ENCODE measurements at regions not wholly inside any gene's neighbourhood (a gene's known extent, or its start where the extent isn't known, plus 50 kb on each side); places are given as distances from the start of the nearest gene placed in this dataset.
"Not testable (repeated sequence)": the region's sequence is repeated elsewhere in the genome, so short reads cannot be mapped to it uniquely, and the experiment has no call there.

DNA sequence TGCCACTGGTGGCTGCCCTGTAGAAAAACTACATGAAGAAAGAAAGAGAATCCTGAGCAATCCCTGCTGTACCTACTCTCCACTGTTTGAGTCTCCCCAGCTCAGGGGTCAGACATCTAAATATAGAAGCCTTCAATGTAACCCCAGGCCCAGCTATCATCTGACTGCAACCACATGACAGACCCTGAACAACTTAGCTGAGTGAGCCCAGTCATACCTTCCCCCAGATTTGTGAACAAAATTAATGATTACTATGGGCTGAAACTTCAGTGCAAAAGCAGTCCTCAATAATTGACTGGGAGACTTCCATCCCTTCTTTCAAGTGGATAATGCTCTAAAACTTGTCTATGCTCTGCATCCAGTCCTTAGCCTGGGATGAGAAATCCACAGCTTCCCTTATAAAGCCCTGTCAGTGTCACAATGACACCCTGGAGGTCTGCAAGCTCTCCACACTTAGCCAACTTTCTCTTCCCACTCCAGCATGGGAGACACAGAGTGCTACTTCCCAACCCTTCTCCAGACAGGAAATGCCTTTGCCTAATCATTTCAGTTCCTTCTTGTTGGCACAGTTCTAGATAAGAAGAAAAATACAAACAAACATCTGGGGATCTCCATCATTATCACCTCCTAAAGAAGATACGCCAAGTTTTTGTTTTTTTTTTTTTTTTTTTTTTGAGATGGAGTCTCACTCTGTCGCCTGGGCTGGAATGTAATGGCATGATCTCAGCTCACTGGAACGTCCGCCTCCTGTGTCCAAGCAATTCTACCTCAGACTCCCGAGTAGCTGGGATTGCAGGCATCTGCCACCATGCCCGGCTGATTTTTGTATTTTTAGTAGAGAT lies 198.5 kb upstream of the GADL1 start:
- TF ChIP-seq, protein P1, sequence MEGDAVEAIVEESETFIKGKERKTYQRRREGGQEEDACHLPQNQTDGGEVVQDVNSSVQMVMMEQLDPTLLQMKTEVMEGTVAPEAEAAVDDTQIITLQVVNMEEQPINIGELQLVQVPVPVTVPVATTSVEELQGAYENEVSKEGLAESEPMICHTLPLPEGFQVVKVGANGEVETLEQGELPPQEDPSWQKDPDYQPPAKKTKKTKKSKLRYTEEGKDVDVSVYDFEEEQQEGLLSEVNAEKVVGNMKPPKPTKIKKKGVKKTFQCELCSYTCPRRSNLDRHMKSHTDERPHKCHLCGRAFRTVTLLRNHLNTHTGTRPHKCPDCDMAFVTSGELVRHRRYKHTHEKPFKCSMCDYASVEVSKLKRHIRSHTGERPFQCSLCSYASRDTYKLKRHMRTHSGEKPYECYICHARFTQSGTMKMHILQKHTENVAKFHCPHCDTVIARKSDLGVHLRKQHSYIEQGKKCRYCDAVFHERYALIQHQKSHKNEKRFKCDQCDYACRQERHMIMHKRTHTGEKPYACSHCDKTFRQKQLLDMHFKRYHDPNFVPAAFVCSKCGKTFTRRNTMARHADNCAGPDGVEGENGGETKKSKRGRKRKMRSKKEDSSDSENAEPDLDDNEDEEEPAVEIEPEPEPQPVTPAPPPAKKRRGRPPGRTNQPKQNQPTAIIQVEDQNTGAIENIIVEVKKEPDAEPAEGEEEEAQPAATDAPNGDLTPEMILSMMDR (IDR thresholded peaks at IDR 0.05; ENCODE audit: low read depth, low read length): no peak
- no peak overlapping the region for H3K4me3 ChIP-seq (ENCODE audit: low read depth, low read length)

DNA sequence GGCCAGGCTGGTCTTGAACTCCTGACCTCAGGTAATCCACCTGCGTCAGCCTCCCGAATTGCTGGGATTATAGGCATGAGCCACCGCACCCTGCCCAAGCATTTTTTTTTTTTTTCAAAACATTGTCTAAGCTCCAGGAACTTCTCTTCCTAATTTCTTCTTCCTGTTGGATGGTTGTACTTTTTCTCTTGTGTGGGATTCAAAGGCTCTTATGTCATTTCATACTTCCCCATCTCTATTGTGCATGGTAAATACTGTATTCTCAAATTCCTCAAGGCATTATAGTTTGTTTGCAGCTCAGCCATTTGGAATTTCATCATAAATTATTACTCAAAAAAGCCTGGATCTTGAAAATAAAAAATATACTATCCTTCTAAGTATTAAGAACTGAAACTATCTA lies 199.1 kb upstream of the GADL1 start:
- TF ChIP-seq, protein P1 (IDR thresholded peaks at IDR 0.05; ENCODE audit: low read depth, low read length): no peak
- H3K4me3 ChIP-seq (ENCODE audit: low read depth, low read length): no peak overlapping the region

DNA sequence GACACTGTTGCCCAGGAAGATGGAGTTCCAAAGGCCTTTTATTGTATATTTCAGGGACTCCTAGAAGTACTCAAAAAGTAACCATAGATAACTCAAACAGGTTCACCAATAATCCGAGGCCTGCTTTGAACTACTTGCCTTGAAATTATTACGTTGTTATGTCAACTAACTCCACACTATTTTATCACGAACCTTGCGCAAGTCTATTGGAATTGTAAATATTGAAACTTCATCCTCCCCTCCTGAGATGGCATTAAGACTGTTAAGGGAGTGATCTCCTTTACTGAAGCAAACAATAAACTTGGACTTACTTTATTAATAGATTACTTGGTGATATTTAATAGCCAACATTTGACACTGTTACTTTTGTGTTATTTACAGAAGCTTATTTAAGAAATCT lies 199.6 kb upstream of the GADL1 start:
- H3K4me3 ChIP-seq (ENCODE audit: low read depth, low read length): no peak overlapping the region
- TF ChIP-seq, protein P1 (IDR thresholded peaks at IDR 0.05; ENCODE audit: low read depth, low read length): no peak

DNA sequence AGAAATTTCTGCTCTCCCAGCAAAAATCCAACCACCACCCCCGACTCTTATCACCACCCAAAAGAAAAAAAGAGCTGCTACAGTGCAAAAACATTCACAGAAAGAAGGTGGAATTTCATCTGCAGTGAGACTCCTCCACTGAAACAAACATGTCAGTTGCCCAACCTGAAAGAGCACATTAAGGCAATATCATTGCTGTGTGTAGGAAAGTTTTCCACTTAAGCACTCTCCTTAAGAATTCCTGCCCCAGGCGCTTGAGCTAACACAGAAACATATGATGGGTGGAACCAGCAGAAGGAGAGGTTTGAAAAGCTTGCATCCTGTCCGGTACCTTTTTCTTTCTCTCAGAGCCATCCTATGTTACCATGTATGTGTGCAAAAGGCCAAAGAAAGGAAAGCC lies 200.8 kb upstream of the GADL1 start:
- TF ChIP-seq, protein P1 (IDR thresholded peaks at IDR 0.05; ENCODE audit: low read depth, low read length): no peak
- no peak overlapping the region for H3K4me3 ChIP-seq (ENCODE audit: low read depth, low read length)

DNA sequence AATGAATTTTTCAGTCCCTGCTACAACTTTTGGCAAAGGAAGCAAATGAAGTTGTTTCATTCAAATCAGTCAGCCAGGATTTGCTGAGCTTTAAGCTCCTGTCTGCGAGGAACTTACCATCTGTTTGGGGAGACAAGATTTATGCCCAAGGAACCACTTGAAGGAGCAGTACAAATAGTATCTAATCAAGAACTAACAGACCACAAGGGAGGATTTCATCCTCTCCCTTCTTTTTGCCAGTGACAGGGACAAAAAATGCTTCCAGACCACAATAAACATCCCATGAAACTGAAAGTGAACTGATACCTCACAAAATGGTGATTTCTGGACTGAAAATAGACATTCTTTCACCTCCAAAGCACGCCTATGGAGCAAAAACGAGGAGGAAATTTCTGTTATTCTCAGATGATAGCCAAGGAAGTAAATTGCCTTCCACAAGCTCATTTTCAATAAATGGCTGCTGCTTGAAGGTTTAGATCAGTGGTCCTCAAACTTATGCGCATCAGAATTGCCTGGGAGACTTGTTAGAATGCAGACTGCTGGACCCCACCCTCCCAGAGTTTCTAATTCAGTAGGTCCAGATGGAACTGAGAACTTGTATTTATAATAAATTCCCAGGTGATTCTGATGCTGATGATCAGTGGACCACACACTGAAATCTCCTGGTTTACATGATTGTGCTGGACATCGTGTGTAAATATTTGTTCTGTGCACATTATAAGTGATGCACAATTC lies 202.4 kb upstream of the GADL1 start:
- TF ChIP-seq, protein P1 (IDR thresholded peaks at IDR 0.05; ENCODE audit: low read depth, low read length): no peak
- no peak overlapping the region for H3K4me3 ChIP-seq (ENCODE audit: low read depth, low read length)

DNA sequence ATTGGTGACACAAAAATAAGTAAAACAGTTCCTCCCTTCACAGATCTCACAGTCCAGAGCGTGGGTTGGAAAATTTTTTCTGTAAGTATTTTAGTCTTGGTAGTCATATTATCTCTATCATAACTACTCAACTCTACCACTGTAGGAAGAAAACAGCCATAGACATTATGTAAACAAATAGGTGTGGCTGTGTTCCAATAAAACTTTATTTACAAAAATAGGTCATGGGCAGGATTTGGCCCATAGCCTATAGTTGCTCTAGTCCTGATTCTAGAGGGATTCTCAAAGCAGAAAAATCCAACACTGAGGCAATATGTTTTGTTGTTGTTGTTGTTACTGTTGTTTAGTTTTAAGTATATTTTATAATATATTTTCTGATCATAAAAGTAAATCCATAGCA lies 206.1 kb upstream of the GADL1 start:
- no peak overlapping the region for H3K4me3 ChIP-seq (ENCODE audit: low read depth, low read length)
- TF ChIP-seq, protein P1 (IDR thresholded peaks at IDR 0.05; ENCODE audit: low read depth, low read length): no peak

DNA sequence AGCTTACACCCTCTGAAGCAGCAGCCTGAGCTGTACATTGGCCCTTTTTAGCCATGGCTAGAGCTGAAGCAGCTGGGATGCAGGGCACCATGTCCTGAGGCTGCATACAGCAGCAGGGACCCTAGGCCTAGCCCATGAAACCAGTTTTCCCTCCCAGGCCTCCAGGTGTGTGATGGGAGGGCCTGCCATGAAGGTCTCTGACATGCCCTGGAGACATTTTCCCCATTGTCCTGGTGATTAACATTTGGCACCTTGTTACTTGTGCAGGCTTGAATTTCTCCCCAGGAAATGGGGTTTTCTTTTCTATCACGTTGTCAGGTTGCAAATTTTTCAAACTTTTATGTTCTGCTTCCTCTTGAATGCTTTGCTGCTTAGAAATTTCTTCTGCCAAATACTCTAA lies 206.8 kb upstream of the GADL1 start:
- not testable (repeated sequence) for H3K4me3 ChIP-seq (ENCODE audit: low read depth, low read length)

All from WI38 (cell line).